ENCODE measurements at regions not wholly inside any gene's neighbourhood (a gene's known extent, or its start where the extent isn't known, plus 50 kb on each side); places are given as distances from the start of the nearest gene placed in this dataset.

GRCh38 chr5:31062902-31063580 lies 130.4 kb upstream of the CDH6 start:
- TF ChIP-seq, protein P1, sequence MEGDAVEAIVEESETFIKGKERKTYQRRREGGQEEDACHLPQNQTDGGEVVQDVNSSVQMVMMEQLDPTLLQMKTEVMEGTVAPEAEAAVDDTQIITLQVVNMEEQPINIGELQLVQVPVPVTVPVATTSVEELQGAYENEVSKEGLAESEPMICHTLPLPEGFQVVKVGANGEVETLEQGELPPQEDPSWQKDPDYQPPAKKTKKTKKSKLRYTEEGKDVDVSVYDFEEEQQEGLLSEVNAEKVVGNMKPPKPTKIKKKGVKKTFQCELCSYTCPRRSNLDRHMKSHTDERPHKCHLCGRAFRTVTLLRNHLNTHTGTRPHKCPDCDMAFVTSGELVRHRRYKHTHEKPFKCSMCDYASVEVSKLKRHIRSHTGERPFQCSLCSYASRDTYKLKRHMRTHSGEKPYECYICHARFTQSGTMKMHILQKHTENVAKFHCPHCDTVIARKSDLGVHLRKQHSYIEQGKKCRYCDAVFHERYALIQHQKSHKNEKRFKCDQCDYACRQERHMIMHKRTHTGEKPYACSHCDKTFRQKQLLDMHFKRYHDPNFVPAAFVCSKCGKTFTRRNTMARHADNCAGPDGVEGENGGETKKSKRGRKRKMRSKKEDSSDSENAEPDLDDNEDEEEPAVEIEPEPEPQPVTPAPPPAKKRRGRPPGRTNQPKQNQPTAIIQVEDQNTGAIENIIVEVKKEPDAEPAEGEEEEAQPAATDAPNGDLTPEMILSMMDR (IDR thresholded peaks at IDR 0.05): no peak
- no peak for TF ChIP-seq POLR2A (IDR thresholded peaks at IDR 0.05)

Measured in testis (tissue), 2 donors.